Panc1 (cell line): ENCODE measurements at regions not wholly inside any gene's neighbourhood (a gene's known extent, or its start where the extent isn't known, plus 50 kb on each side); places are given as distances from the start of the nearest gene placed in this dataset.

Experiments
- TCF7L2 ChIP-seq: IDR thresholded peaks from 2 replicates; pipeline ENCODE4 v1.6.1; 2011; ENCODE audit warnings: mild to moderate bottlenecking, low read depth, low read length, inconsistent platforms
- TF ChIP-seq, protein P1 (sequence below): fragments of 450-650 bp; IDR thresholded peaks from 2 replicates; pipeline ENCODE4 v1.5.1; 2017; ENCODE audit warnings: mild to moderate bottlenecking

GRCh38 chr9:108153416-108153815 is 663.8 kb upstream of the KLF4 start:
- TF ChIP-seq, protein P1, sequence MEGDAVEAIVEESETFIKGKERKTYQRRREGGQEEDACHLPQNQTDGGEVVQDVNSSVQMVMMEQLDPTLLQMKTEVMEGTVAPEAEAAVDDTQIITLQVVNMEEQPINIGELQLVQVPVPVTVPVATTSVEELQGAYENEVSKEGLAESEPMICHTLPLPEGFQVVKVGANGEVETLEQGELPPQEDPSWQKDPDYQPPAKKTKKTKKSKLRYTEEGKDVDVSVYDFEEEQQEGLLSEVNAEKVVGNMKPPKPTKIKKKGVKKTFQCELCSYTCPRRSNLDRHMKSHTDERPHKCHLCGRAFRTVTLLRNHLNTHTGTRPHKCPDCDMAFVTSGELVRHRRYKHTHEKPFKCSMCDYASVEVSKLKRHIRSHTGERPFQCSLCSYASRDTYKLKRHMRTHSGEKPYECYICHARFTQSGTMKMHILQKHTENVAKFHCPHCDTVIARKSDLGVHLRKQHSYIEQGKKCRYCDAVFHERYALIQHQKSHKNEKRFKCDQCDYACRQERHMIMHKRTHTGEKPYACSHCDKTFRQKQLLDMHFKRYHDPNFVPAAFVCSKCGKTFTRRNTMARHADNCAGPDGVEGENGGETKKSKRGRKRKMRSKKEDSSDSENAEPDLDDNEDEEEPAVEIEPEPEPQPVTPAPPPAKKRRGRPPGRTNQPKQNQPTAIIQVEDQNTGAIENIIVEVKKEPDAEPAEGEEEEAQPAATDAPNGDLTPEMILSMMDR, result no peak
- no peak for TF ChIP-seq TCF7L2
